Testis (tissue), 2 donors: ENCODE measurements at regions not wholly inside any gene's neighbourhood (a gene's known extent, or its start where the extent isn't known, plus 50 kb on each side); places are given as distances from the start of the nearest gene placed in this dataset.

Source experiments
- DNase-seq: peaks from one replicate; pipeline ENCODE4 v3.0.0-alpha.2; 2019
- H3K27ac ChIP-seq, 2 donors: fragments of 200-600 bp; sonication (generic); one replicate each; pipeline ENCODE4 v1.5.1; 2019
- H3K27me3 ChIP-seq: fragments of 200-600 bp; sonication (generic); one replicate; pipeline ENCODE4 v1.5.1; 2019
- H3K36me3 ChIP-seq: fragments of 200-600 bp; sonication (generic); one replicate; pipeline ENCODE4 v1.5.1; 2017; ENCODE audit warnings: low read depth; ENCODE audit errors: missing control alignments
- H3K4me1 ChIP-seq: fragments of 200-600 bp; sonication (generic); one replicate; pipeline ENCODE4 v1.5.1; 2019
- H3K4me3 ChIP-seq, 2 donors: fragments of 200-600 bp; sonication (generic); one replicate each; pipeline ENCODE4 v1.5.1; 2017 to 2019
- H3K9me3 ChIP-seq: fragments of 200-600 bp; sonication (generic); one replicate; pipeline ENCODE4 v1.5.1; 2017
- CTCF ChIP-seq, 3 experiments: fragments of 450-650 bp in 2 of 3; fragments of 200-600 bp in 1 of 3; sonication (generic) in 1 of 3; IDR thresholded peaks; one replicate each; pipeline ENCODE4 v1.5.1; 2016 to 2019; ENCODE audit warnings: antibody characterized with exemption in 3 of 3, mild to moderate bottlenecking in 2 of 3, moderate library complexity in 1 of 3
- POLR2A ChIP-seq: fragments of 450-650 bp; IDR thresholded peaks from one replicate; pipeline ENCODE4 v1.6.1; 2017; ENCODE audit warnings: antibody characterized with exemption, mild to moderate bottlenecking, moderate library complexity
- WGBS, 2 donors: methylation state at CpG; one replicate each; pipeline ENCODE4 v1.1.5; 2018; 5-methylcytosine and 5-hydroxymethylcytosine counted together
- intact Hi-C: fragments of 100-400 bp; cut with DNase I; formaldehyde crosslinking; loops from one replicate; pipeline ENCODE4 v1.15.1; 2023; ENCODE audit warnings: low total_unique reads

- no peaks in the 10 kb centered on the region for H3K27me3 ChIP-seq
- no peak overlapping the region for H3K4me3 ChIP-seq
- H3K4me1 ChIP-seq = no peaks in the 10 kb centered on the region
- WGBS, 2 donors = 52 to 59% methylated on average over 1 of the region's 1 CpG
- intact Hi-C loops = no loop called here
- H3K36me3 ChIP-seq = no peaks in the 10 kb centered on the region
- TF ChIP-seq POLR2A (no peak), CTCF (IDR thresholded peaks at IDR 0.05) (no peak)
- no peak overlapping the region for H3K27ac ChIP-seq
- DNase-seq = no peak
- no peaks in the 10 kb centered on the region for H3K9me3 ChIP-seq
Measured at GRCh38 chr14:86613786-86614185, 1083.8 kb downstream of the FLRT2 start.

- Histone ChIP-seq H3K36me3 (no peaks in the 10 kb centered on the region), H3K4me1 (no peaks in the 10 kb centered on the region), H3K4me3 (no peak overlapping the region), H3K27ac (no peak overlapping the region), H3K27me3 (no peaks in the 10 kb centered on the region), H3K9me3 (no peaks in the 10 kb centered on the region)
- WGBS, 2 donors = 70 to 74% methylated on average over 3 of the region's 3 CpGs
- DNase-seq = no peak
- no peak for TF ChIP-seq POLR2A
- TF ChIP-seq CTCF (IDR thresholded peaks at IDR 0.05) = no peak
- intact Hi-C loops = no loop called here
Measured at GRCh38 chr14:86613126-86613525, 1083.2 kb downstream of the FLRT2 start.

DNA sequence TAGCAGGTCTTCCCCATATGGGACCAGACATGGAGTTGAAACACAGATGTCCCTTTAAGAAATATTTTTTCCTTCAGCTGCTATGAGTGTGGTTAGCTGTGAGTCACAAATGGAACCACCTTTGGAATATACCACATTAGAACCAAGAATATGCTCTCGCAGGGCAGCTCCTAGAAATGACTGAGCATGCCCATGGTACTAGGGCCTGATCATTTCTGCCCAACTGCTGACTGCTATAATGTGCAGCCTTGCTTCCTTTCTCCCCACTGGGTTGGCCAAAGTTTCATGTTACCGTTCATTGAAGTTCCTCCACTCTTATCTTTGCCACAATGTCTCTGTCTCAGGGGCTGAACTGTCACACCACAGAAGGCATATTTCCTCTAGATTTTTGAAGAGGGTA is 1074.6 kb downstream of the FLRT2 start:
- Histone ChIP-seq H3K9me3 (no peaks in the 10 kb centered on the region), H3K27ac (no peak overlapping the region), H3K4me3 (no peak overlapping the region), H3K4me1 (no peaks in the 10 kb centered on the region), H3K27me3 (no peaks in the 10 kb centered on the region), H3K36me3 (no peaks in the 10 kb centered on the region)
- no peak for TF ChIP-seq CTCF (IDR thresholded peaks at IDR 0.05)
- TF ChIP-seq POLR2A = no peak
- DNase-seq = no peak
- 85 to 98% methylated on average over 2 of the region's 2 CpGs for WGBS, 2 donors
- intact Hi-C loops = no loop called here

GRCh38 chr14:86602263-86602662 is 1072.3 kb downstream of the FLRT2 start:
- intact Hi-C loops = no loop called here
- no peak overlapping the region for H3K4me3 ChIP-seq
- H3K27ac ChIP-seq = no peak overlapping the region
- no peaks in the 10 kb centered on the region for H3K4me1 ChIP-seq
- 83 to 88% methylated on average over 3 of the region's 3 CpGs for WGBS, 2 donors
- no peaks in the 10 kb centered on the region for H3K36me3 ChIP-seq
- TF ChIP-seq CTCF (IDR thresholded peaks at IDR 0.05) = no peak
- TF ChIP-seq POLR2A = no peak
- H3K27me3 ChIP-seq = no peaks in the 10 kb centered on the region
- H3K9me3 ChIP-seq = no peaks in the 10 kb centered on the region
- no peak for DNase-seq

DNA sequence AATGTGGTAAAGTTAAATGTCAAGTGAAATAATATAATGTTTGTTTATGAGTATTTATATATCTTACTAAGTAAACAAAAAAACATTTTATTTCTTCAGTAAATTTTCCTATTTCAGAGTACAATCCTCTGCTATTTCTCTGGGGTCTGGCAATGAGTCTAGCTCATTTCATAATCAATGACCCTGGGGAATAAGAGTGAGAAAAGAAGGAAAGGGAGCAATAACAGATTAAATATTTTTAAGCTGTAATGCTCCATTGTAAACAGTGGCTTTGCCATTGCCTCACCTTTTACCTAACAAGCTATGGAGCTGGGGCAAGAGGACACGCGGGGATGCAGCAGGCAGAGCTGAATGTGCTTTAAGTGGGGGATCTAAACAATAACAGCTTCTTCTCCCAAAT is 1071.9 kb downstream of the FLRT2 start:
- intact Hi-C loops = no loop called here
- 79 to 90% methylated on average over 2 of the region's 2 CpGs for WGBS, 2 donors

More for the DNA sequence above, 1071.9 kb downstream of the FLRT2 start:
- H3K36me3 ChIP-seq = no peaks in the 10 kb centered on the region
- no peak overlapping the region for H3K4me3 ChIP-seq
- H3K27me3 ChIP-seq = no peaks in the 10 kb centered on the region
- TF ChIP-seq POLR2A (no peak), CTCF (IDR thresholded peaks at IDR 0.05) (no peak)
- H3K4me1 ChIP-seq = no peaks in the 10 kb centered on the region
- H3K9me3 ChIP-seq = no peaks in the 10 kb centered on the region
- H3K27ac ChIP-seq = no peak overlapping the region
- no peak for DNase-seq
